Activated naive CD4-positive, alpha-beta T cell treated with anti-CD3 and anti-CD28 coated beads, Interleukin-2, amount 50 U/mL, for 16 hours (primary cell): ENCODE measurements at regions not wholly inside any gene's neighbourhood (a gene's known extent, or its start where the extent isn't known, plus 50 kb on each side); places are given as distances from the start of the nearest gene placed in this dataset.
"Not testable (repeated sequence)": the region's sequence is repeated elsewhere in the genome, so short reads cannot be mapped to it uniquely, and the experiment has no call there.

Source experiments
- DNase-seq: peaks from one replicate; pipeline ENCODE4 v3.0.0-alpha.2; 2020

DNA sequence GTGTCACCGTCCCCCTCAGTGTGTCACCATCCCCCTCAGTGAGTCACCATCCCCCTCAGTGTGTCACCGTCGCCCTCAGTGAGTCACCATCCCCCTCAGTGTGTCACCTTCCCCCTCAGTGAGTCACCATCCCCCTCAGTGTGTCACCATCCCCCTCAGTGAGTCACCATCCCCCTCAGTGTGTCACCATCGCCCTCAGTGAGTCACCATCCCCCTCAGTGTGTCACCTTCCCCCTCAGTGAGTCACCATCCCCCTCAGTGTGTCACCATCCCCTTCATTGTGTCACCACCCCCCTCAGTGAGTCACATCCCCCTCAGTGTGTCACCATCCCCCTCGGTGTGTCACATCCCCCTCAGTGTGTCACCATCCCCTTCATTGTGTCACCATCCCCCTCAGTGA, 486.1 kb upstream of the SALL3 start:
- DNase-seq = not testable (repeated sequence)

DNA sequence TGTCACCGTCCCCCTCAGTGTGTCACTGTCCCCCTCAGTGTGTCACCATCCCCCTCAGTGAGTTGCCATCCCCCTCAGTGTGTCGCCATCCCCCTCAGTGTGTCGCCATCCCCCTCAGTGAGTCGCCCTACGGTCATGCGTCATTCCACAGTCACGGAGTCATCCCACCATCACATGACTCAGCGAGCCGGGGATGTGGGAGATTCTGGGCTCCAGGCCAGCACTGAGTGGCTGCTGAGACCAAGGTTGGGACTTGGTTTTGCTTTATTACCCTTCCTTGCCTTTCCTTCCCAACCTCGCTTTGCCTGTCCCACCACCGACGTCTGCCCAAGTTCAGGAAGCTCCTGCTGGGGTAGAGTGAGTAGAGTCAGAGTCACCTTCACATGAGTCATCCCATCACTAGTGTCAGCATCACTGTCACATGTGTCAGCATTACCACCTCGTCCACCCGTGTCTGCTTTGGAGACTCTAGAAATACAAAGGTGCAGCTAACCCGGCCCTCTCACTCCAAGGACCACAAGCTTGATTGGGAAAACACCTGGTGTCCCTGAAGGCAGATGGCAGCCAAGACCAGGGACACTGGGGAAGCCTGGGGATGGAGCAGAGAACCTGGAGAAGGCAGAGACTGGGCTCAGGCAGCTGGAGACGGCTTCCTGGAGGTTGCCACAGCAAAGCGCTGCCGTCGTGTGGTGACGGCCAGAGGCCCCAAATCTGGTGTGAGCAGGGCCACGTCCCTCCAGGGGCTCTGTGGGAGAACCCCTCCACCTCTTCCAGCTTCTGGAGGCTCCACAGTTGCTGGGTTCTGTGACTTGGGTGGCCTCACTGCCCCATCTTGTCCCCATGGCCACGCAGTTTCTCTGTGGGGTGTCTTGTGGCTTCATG, 485.2 kb upstream of the SALL3 start:
- DNase-seq = no peak

DNA sequence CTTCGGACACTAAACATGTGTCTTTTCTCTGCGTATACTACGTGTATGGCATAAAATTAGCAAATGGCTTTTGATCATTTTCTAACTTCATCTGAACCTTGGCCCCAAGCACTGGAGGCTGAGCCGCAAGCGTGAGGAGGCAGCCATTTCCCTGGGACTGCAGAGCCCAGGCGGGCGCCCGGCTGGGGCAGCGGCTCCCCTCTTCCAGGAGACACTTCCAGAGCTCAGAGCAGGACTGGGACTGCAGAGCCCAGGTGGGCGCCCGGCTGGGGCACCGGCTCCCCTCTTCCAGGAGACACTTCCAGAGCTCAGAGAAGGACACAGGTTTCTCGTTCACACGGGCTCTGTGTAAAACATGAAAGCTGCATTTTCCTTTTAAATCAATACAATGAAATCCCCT, 484.1 kb upstream of the SALL3 start:
- no peak for DNase-seq

DNA sequence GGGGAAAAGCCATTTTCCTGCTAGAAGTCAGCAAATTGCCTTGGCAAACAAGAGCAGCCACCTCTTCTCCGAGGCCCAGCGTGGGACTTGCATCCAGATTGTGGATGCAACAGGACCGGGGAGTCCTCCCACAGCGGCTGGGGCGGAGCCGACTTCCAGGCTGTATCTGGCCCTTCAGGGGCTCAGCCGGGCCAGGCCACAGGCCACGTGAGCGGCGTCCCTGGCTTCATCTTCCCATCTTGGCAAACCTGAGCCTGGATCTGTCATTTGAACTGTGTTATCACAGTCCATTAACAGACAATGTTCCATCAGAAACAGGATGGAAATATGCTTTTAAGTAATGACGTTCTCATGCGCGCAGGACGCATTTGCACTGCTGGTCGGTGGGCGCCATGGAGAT, 483.5 kb upstream of the SALL3 start:
- no peak for DNase-seq

DNA sequence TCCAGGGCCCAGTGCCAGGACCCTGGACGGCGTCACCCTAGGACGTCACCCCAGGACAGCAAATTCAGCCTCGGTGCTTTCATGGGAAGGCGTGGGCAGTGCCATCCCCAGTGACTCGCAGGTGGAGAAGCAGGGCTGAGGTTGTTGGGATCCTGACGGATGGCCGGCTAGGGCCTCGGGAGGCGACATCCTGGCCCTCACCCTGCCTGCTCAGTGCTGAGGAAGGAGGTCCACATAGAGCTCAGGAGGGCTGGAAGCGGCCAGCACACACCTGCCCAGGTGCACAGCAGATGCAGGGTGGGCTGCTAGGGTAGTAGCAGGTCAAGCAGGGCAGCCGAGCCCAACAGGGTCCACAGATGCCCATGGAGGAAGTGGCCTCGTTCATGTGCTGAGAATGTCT, 482.0 kb upstream of the SALL3 start:
- no peak for DNase-seq

DNA sequence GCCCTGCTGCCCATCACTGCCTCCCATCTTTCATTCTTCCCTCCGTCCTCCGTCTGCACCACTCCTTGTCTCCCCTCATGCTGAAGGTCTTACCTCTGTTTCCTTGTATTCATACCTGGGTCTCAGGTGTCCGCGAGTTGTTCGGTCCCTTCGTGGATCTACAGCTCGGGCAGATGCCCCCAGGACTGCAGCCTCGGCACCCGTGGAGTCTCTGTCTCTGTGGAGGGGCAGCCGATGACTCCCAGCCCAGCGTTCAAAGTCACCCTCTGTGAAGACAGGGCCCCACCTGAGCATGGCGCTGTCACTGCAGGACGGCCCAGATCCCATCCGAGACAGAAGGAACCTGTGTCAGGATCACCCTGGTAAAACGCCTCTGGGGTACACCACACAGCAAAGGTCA, 480.0 kb upstream of the SALL3 start:
- DNase-seq = no peak

DNA sequence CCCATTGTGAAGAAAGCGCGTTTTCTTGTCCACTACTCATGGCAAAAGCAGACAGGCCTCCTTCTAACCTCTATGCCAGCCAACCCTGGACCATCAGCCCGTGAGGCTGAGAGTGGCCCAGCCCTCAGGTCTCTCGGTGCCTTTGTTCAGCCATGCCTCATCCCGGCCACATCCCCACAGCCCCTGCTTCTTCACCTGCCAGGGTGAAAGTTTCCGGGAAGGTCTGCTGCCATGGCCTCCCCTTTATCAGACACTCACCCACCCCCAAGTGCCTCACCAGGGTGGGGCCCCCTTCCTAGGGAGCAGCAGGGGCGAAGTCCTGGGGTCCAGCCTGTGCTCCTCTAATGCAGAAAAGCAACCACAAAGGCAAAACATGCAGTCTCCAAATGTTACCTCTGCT, 478.4 kb upstream of the SALL3 start:
- DNase-seq = no peak

DNA sequence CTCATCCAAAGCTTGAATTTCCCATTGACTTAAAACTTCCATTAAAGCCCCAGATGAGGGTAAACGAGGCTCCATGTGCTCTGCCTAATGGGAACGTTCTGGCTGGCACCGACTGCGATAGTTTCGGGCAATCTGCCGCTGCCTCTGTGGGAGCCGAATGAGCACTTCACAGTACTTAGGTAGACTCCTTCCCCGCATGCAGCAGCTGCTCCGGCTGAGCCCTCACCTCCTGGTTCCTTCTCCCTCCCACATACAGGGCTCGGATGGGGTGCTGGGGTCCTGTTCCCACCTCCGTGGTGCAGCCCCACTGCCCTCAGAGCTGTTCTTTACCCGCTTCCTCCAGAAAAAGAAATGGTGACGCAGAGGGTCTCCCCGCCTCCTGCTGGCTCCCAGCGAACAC, 476.5 kb upstream of the SALL3 start:
- no peak for DNase-seq

DNA sequence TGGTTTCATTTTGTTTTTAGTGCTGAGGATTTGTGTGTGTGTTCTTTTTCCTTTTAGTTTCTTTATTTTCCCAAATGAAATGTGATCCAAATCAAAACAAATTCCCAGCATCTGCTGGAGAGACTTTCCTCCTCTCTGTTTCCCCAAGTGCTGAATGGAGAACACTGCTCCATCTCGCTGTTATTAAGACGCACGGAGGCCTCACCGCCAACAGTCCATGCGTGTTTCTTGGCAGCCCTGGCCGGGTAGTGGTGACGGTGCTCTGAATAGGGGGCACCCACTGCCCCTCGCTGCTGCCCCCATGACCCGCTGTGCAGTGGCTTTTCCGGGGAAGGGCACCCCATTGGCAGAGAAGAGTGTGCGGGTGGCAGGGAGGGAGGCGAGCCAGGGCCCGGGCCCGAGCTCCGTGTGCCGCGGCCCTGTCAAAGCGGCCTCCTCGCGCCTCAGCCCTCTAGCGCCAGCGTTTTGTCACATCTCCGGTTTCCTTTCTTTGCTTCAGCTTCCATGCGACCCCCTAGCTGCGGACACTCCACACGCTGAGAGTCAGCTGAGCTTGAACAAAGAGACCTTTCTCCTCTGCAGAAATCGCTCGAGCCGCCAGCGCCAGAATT, 473.7 kb upstream of the SALL3 start:
- no peak for DNase-seq

DNA sequence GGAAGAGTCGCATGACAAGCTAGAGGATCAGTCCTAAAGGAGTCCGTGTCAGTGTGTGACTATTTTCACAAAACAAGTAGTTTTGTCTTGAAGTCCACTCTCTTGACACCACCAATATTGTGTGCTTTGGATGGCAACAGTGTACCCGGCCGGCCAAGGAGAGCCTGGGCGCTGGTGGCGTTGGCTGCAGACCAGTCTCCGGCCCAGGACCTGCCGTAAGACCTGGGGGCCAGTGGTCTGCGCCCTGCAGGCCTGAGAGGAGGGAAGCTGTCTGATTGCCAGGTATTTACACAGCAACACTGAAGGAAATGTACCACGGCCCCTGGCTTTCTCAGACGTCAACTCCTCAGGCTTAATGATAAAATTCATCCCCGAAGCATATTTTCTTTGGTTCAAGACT, 472.4 kb upstream of the SALL3 start:
- DNase-seq = no peak

DNA sequence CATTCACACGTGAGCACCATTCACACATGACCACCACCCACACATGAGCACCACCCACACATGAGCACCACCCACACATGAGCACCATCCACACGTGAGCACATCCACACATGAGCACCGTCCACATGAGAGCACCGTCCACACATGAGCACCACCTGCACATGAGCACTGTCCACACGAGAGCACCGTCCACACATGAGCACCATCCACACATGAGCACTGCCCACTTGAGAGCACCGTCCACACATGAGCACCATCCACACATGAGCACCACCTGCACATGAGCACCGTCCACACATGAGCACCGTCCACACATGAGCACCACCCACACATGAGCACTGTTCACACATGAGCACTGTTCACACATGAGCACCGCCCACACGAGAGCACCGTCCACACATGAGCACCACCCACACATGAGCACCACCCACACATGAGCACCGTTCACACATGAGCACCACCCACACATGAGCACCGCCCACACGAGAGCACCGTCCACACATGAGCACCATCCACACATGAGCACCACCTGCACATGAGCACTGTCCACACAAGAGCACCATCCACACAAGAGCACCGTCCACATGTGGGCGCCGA, 471.3 kb upstream of the SALL3 start:
- not testable (repeated sequence) for DNase-seq

DNA sequence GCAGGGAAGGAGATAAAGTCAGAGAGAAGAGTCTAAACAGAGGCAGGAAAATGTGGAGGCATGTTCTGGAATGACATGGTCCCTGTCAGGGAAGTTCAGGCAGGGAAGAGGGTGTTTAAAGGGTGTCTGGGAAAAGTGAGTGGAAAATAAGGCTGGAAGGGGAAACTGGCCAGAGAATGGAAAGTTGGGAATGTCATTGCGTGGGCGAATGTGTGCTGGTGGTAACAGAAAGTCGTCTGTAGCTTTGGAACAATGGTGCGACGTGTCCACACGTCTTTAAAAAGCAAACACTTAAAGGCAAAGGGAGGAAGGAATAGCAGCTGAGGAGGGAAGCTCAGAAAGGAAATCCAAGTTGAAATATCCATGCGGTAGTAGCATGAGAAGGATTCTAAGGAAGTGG, 469.5 kb upstream of the SALL3 start:
- no peak for DNase-seq

DNA sequence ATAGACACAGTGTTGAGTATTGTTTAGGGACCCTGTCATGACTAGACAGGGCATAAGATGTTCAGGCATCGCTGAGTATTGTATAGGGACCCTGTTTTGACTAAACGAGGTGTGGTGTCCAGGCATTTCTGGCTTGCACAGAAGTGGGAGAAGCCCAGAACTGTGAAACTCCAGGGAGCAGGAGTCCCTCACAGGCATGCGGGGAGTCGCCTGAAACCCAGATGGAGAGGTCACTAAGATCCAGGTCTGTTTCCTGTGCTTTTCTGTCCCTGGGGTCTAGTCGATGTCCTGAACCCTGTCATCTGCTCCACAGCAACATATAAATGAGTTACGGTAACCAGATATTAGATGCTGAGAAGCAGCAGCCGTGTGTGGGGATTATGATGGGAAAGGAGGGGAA, 469.0 kb upstream of the SALL3 start:
- DNase-seq = no peak

DNA sequence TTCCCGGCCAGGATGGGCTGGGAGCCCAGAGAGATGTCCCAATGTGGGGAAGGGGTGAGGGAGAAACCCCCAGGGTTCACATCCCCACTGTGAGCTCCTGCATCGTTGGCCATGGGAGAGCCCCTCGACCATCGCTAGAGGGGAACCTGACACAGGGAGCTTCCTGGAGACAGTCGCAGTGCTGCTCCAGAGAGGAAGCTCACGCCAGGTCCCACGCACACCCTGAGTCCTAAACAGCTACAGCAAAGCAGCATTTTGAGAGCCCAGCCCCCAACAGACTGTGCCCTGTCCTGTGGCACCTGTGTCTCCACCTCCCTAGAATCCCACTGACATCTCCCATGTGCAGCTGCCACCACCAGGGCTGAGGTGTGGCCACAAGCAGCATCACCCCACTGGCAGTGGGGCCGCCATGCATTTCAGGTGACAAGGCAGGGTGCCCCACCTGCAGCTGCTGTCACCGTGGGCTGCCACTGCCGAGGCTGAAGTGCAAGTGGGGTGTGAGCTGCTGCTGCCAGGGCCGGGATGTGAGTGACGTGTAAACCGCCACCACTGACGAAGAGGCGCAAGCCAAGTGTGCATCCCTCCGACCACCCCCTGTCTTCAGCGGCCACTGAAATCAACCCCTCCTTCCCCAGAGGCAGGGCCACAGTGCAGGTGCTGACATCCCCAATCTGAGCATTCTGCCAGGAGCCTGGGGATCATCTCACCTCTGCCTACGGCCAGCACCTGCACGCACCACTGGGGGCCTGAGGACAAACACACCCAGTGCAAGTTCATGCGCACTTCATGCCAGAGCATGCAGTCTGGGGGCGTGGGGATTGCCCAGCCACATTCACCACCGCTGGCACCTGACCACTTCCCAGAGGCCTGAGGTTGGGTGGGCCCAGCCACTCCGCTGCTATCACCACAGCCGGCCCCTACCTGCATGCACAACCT, 467.7 kb upstream of the SALL3 start:
- DNase-seq = no peak

DNA sequence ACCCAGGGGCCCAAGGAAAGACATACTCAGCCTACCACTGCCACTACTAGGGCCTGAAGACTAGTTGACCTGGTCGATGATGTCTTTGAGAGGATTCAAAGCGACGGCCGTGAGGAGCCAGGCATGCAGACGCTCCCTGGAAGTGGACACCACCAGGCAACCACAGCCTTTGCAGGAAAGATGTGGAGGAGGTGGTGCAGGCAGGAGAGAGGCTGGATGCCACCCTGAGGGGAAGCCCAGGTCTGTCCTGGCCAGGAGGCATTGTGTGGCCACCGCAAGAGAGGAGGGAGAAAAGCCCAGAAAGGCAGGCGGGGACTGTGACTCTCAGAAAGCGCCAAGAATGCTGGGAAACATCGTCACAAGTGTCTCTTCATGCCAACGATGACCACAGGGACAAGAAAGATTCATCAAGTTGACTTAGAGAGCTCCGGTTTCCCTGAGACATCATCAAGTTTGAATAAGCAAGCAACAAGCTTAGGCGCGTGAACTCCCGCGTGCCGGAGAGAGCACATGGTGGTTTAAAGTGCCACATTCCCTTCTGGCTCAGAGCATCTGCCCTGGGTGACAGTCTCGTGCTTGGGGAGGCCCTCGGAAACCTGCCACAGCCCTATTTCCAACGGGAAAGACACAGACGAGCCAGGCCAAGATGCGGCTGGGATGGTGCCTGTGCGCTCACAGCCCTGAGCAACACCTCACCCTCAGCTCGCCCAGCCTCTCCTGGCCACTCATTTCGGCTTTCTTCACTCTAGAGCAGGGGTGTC, 464.5 kb upstream of the SALL3 start:
- DNase-seq = no peak

DNA sequence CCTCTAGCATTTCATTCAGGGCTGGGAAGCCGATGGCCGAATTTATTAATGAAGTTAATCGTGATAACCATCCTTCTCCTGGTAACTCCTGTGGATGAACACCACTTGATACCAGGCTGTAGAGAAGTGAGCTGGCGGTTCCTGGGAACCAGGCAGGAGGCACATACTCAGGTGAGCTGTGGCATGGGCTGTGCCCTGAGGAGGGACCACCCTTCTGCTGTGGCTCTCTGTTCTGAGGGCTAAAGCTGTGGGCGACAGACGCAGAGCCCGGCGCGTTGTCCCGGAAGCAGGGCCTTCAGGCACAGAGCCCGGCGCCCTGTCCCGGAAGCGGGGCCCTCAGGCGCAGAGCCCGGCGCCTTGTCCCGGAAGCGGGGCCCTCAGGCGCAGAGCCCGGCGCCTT, 462.3 kb upstream of the SALL3 start:
- no peak for DNase-seq

DNA sequence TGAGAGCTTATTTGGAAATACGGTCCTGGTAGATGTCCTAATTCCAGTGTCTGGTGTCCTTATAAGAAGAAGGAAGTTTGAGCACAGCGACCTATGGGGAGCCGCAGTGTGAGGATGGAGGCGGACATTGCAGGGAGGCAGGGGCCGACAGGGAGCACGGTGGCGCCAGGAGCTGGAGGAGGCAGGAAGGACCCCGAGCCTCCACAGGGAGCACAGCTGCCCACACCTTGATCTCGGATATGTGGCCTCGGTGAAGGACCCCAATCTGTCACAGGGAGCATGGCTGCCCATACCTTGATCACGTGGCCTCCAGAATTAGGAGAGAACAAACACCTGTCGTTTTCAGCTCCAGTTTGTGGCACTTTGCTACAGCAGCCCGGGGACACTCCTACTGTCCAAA, 461.6 kb upstream of the SALL3 start:
- no peak for DNase-seq

DNA sequence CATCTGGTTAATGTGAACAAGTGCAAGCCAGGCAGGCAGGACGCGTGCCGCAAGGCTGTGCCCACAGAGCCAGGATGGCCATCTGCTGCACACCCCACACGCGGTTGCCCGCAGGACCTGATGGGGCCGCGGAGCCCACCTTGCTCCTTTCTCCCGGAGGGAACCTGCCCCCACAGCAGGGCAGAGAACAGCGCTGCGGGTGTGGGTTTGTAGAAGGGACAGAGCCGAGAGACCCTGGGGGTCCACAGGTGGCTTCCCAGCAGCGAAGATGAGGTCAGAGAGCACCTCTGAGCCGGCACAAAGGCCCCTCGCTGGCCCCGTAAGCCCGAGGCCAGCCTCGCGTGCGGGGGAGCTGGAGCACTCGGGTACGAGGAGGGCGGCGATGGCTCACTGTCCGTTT, 460.8 kb upstream of the SALL3 start:
- DNase-seq = no peak

DNA sequence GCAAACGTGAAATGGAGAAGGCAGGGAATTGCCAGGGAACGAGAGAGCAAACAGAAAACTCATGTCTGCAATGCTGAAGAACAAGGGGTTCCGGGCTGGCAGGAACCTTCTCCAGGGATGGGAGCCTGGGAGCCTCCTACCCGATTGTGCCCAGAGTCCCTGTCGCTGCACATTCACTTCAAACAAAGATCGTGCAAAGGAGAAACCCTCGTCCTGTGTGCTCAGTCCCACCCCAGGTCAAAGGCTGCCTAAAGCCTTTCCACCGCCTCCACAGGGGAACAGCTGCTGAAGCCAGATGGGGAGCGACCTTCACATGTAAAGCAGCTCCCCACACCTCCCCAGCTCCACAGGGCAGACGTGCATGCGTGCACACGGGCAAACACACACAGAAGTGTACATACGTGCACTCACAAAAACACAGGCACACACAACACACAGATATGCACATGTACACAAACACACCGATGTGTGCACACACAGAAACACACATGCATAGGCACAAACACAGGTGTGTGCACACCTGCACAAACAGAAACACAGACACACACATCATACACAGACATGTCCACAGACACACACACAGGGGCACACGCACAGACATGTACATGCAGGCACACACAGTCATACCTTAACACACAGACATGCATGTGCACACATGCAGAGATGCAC, 460.1 kb upstream of the SALL3 start:
- no peak for DNase-seq

DNA sequence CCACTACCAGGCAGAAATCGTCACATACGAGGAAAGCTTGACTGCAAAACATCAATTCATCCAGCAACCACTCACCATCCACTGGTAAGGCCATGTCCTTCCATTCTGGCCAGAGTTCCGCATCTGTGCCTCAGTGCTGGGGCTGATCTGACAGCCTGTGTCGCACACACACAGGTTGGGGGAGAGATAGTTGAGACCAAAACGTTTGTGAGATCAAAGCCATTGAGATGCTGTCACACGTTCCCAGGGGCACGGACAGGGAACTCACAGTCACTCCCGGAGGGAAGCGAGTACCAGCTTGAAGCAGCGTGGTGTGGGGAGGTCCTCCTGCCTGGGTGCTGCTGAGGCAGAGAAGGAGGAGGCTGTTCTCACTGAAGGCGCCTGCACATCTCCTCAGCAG, 458.5 kb upstream of the SALL3 start:
- no peak for DNase-seq

DNA sequence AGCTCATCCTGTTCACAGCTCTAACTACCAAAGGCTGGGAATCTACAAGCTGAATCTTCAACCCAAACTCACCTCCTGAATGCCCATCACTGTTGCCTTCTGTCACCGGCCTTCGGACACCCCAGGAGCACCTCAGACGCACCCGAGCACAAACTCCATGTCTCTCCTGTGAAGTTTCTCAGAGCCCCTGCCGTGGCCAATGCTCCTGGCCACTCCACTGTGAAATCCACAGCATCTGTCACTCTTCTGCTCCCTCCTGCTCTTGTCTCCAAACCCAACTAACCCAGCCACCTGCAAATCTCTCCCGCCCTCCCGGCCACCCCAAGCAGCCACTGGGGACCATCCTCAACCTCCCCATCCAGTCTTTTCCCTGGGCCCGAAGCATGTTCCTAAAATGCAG, 457.9 kb upstream of the SALL3 start:
- DNase-seq = no peak

DNA sequence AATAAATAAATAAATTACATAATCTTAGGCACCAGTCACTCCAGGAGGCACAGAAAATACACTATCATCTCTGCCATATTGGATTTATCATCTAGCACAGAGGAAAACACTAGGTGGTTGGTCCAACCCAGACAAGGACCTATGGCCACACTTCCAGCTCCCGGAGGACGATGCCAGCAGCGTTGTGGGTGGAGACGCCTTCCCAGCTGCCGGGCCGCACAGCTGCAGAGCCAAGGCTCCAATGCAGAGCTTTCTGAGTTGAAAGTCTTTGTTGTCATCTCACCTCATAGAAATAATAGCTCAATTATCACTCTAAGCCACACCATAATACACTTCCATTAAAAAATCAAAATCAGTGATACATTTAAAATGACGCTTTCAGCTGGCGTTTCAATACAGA, 457.1 kb upstream of the SALL3 start:
- DNase-seq = no peak
